Esophagus muscularis mucosa (tissue), 4 donors: ENCODE measurements at regions not wholly inside any gene's neighbourhood (a gene's known extent, or its start where the extent isn't known, plus 50 kb on each side); places are given as distances from the start of the nearest gene placed in this dataset.

Experiments used
- DNase-seq: peaks from one replicate; pipeline ENCODE4 v3.0.0-alpha.2; 2017; ENCODE audit errors: extremely low spot score
- H3K27ac ChIP-seq, 4 donors: fragments of 200-600 bp; sonication (generic); replicated peaks in 1 of 4; 1 replicate in 3 of 4; 2 replicates in 1 of 4; pipeline ENCODE4 v1.5.1; 2016 to 2019; ENCODE audit warnings: mild to moderate bottlenecking in 1 of 4
- H3K27me3 ChIP-seq, 4 donors: fragments of 200-600 bp; sonication (generic); one replicate each; pipeline versions ENCODE4 v1.5.1 to v1.6.0; 2016 to 2019
- H3K36me3 ChIP-seq, 4 donors: fragments of 200-600 bp; sonication (generic); one replicate each; pipeline ENCODE4 v1.5.1; 2016 to 2019
- H3K4me1 ChIP-seq, 4 donors: fragments of 200-600 bp; sonication (generic); one replicate each; pipeline ENCODE4 v1.5.1; 2016 to 2019
- H3K4me3 ChIP-seq, 4 donors: fragments of 200-600 bp; sonication (generic); 1 replicate in 2 of 4; 2 replicates in 2 of 4; pipeline ENCODE4 v1.5.1; 2016 to 2019; ENCODE audit warnings: mild to moderate bottlenecking in 4 of 4, moderate library complexity in 1 of 4
- H3K9me3 ChIP-seq, 4 donors: fragments of 200-600 bp; sonication (generic); 1 replicate in 3 of 4; 2 replicates in 1 of 4; pipeline ENCODE4 v1.5.1; 2016 to 2019
- EP300 ChIP-seq: sonication (generic); formaldehyde crosslinking; IDR thresholded peaks from one replicate; pipeline ENCODE4 v1.6.1; 2017; ENCODE audit warnings: antibody characterized with exemption
- POLR2A ChIP-seq: fragments of 450-650 bp; IDR thresholded peaks from one replicate; pipeline ENCODE4 v1.6.1; 2017; ENCODE audit warnings: antibody characterized with exemption, moderate library complexity, mild to moderate bottlenecking, low read depth
- POLR2AphosphoS5 ChIP-seq, 2 donors: sonication (generic); formaldehyde crosslinking; IDR thresholded peaks; one replicate each; pipeline ENCODE4 v1.6.1; 2017; ENCODE audit warnings: antibody characterized with exemption in 2 of 2
- WGBS: methylation state at CpG from one replicate; pipeline ENCODE4 v1.1.5; 2018; 5-methylcytosine and 5-hydroxymethylcytosine counted together
- intact Hi-C: fragments of 100-400 bp; cut with DNase I; formaldehyde crosslinking; loops from one replicate; pipeline ENCODE4 v1.15.1; 2023
- TF ChIP-seq, protein P1 (sequence below), 3 experiments: fragments of 200-600 bp in 2 of 3; fragments of 450-650 bp in 1 of 3; sonication (generic) in 2 of 3; IDR thresholded peaks; one replicate each; pipeline ENCODE4 v1.5.1; 2017 to 2019; ENCODE audit warnings: antibody characterized with exemption in 3 of 3, mild to moderate bottlenecking in 2 of 3, moderate library complexity in 1 of 3

DNA sequence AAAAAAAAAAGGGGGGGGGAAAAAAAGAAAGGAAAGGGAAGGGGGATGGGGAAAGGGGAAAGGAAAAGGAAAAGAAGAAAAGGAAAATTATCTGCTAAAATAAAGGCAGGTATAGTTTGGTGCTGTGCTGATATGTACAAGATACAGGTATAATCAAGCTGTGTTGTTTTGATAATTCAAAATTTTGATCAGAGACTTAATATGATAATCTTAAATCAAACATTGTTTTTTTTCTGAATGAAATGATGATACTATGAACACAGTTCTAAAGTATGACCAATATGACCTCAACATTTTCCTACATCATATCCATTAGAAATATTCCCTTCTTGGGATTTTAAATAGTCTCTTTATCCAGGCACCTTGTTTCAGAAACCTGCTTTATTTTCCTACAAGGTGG, 115.6 kb upstream of the TRPM3 start:
- Histone ChIP-seq H3K27ac (no peak overlapping the region), H3K9me3 (no peaks in the 10 kb centered on the region), H3K4me1 (no peaks in the 10 kb centered on the region), H3K4me3 (no peak overlapping the region), H3K36me3 (no peaks in the 10 kb centered on the region), H3K27me3 (no peaks in the 10 kb centered on the region)
- intact Hi-C loops = no loop called here
- no peak for DNase-seq
- no peak for TF ChIP-seq EP300

DNA sequence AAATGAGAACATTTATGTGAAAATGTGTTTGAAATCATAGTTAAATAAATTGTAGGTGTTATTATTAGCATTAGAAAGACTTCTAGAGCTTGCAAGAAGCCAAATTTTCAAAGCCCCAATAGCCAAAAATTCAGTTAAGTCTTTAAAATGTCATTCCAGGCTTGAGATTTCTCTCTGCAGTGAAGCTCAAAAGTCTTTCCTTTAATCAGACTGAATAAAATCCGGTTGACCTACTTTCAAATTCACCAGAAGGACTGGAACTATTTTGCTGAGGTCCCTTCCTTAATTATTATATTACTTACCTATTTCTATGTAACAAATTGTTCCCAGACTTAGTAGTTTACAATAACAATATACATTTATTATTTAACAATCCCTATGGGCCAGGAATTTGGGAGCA, 112.2 kb upstream of the TRPM3 start:
- Histone ChIP-seq H3K9me3 (no peaks in the 10 kb centered on the region), H3K4me1 (no peaks in the 10 kb centered on the region), H3K27ac (no peak overlapping the region), H3K4me3 (no peak overlapping the region), H3K27me3 (no peaks in the 10 kb centered on the region), H3K36me3 (no peaks in the 10 kb centered on the region)
- intact Hi-C loops = no loop called here
- no peak for DNase-seq
- 78% methylated on average over 1 of the region's 1 CpG for WGBS
- TF ChIP-seq POLR2AphosphoS5 (IDR thresholded peaks at IDR 0.05) = no peak

DNA sequence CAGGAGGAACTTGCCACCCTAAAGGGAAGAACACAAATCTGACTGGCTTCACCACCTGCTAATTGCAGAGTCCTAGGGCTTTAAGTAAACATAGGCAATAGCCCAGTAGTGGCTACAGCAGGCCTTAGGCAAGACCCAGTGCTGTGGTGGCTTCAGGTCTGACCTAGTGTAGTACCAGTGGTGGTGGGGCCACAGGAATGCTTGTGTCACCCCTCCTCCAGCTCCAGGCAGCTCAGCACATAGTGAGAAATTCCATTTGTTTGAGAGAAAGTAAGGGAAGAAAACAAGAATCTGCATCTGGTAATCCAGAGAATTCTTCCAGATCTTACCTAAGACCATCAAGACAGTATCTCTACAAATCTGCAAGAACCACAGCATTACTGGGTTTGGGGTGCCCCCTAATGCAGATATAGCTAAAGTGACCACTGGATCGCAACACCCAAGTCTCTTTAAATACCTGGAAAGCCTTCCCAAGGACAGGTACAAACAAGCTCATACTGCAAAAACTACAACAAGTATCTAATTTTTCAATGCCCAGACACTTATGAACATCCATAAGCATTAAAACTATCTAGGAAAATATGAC, 102.6 kb upstream of the TRPM3 start:
- no peaks in the 10 kb centered on the region for H3K4me1 ChIP-seq
- intact Hi-C loops = no loop called here

DNA sequence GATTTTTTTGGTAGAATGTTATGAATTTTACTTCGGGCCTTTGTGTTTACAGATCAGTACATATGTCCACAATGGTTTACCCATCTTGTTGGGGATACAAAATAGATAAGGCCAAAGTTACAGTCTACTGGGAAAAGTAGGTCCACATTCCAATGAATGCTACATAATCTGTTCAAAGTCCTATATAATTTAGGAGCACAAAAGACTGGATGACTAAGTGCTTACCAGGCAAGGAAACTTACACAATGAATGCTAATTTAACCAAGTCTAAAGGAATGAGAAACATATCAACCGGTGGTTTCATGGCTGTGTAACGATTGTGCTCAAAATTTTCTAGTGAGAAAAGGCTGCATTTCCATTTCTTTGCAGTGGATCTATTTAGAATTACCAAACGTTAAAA, 97.4 kb upstream of the TRPM3 start:
- Histone ChIP-seq H3K36me3 (no peaks in the 10 kb centered on the region), H3K9me3 (peaks cover 0 to 10% (median 8%) of the 10 kb centered on the region in 4 donors), H3K27ac (no peak overlapping the region), H3K4me3 (no peak overlapping the region), H3K4me1 (no peaks in the 10 kb centered on the region), H3K27me3 (no peaks in the 10 kb centered on the region)
- TF ChIP-seq, protein P1, sequence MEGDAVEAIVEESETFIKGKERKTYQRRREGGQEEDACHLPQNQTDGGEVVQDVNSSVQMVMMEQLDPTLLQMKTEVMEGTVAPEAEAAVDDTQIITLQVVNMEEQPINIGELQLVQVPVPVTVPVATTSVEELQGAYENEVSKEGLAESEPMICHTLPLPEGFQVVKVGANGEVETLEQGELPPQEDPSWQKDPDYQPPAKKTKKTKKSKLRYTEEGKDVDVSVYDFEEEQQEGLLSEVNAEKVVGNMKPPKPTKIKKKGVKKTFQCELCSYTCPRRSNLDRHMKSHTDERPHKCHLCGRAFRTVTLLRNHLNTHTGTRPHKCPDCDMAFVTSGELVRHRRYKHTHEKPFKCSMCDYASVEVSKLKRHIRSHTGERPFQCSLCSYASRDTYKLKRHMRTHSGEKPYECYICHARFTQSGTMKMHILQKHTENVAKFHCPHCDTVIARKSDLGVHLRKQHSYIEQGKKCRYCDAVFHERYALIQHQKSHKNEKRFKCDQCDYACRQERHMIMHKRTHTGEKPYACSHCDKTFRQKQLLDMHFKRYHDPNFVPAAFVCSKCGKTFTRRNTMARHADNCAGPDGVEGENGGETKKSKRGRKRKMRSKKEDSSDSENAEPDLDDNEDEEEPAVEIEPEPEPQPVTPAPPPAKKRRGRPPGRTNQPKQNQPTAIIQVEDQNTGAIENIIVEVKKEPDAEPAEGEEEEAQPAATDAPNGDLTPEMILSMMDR (IDR thresholded peaks at IDR 0.05) = no peak
- TF ChIP-seq EP300 (no peak), POLR2AphosphoS5 (IDR thresholded peaks at IDR 0.05) (no peak), POLR2A (no peak)
- no peak for DNase-seq
- intact Hi-C loops = no loop called here
- 65% methylated on average over 4 of the region's 4 CpGs for WGBS

More for the DNA sequence above, 102.6 kb upstream of the TRPM3 start:
- DNase-seq = no peak
- Histone ChIP-seq H3K9me3 (no peaks in the 10 kb centered on the region), H3K27ac (no peak overlapping the region), H3K27me3 (no peaks in the 10 kb centered on the region), H3K4me3 (no peak overlapping the region), H3K36me3 (no peaks in the 10 kb centered on the region)
- 92% methylated on average over 1 of the region's 1 CpG for WGBS
- TF ChIP-seq, protein P1 (IDR thresholded peaks at IDR 0.05) = no peak
- TF ChIP-seq POLR2A (no peak), EP300 (no peak), POLR2AphosphoS5 (IDR thresholded peaks at IDR 0.05) (no peak)

DNA sequence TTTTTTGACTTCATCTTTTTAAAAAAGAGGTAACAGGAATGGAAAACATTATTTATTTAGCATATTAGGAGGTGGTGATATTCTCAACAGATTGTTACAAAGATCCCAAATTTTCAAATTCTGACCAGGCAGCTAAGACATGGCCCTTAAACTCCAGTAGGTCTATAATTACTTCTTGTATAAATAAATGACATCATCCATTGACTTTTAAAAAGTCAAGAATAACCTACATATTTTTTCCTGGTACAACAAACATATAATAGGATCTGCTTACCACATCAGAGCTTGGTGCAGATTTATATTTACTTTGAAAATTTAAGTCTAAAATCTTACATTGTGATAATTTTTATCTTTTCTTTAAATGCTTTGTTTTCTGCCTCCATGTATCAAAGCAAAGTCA, 92.2 kb upstream of the TRPM3 start:
- intact Hi-C loops = no loop called here
- no peak overlapping the region for H3K4me3 ChIP-seq
- H3K27ac ChIP-seq = no peak overlapping the region

GRCh38 chr9:71210326-71210725, 88.9 kb upstream of the TRPM3 start:
- WGBS = 45% methylated on average over 2 of the region's 2 CpGs
- Histone ChIP-seq H3K27ac (no peak overlapping the region), H3K27me3 (no peaks in the 10 kb centered on the region), H3K36me3 (no peaks in the 10 kb centered on the region), H3K9me3 (peaks cover 0 to 18% (median 12%) of the 10 kb centered on the region in 4 donors), H3K4me1 (no peaks in the 10 kb centered on the region), H3K4me3 (no peak overlapping the region)
- intact Hi-C loops = no loop called here
- TF ChIP-seq POLR2A = no peak
- TF ChIP-seq, protein P1 (IDR thresholded peaks at IDR 0.05) = no peak
- no peak for DNase-seq

More for the DNA sequence above, 92.2 kb upstream of the TRPM3 start:
- no peak for TF ChIP-seq EP300
- TF ChIP-seq, protein P1 (IDR thresholded peaks at IDR 0.05) = no peak
- TF ChIP-seq POLR2AphosphoS5 (IDR thresholded peaks at IDR 0.05) = no peak
- no peak for TF ChIP-seq POLR2A
- Histone ChIP-seq H3K9me3 (peaks cover 0 to 18% (median 12%) of the 10 kb centered on the region in 4 donors), H3K4me1 (no peaks in the 10 kb centered on the region), H3K36me3 (no peaks in the 10 kb centered on the region), H3K27me3 (no peaks in the 10 kb centered on the region)
- no peak for DNase-seq
